HG03342 (cell line): ENCODE measurements at regions not wholly inside any gene's neighbourhood (a gene's known extent, or its start where the extent isn't known, plus 50 kb on each side); places are given as distances from the start of the nearest gene placed in this dataset.

Experiments
- ATAC-seq: cut with Tn5 transposase; IDR thresholded peaks from one replicate; pipeline ENCODE4 v1.9.1; 2021; ENCODE audit warnings: mild to moderate bottlenecking, moderate library complexity; ENCODE audit not compliant: unreplicated experiment

GRCh38 chr9:107733523-107733894, 243.9 kb upstream of the KLF4 start:
- ATAC-seq, result no peak

GRCh38 chr9:107732781-107733522, 243.4 kb upstream of the KLF4 start:
- ATAC-seq, result no peak

- no peak for ATAC-seq
These were observed 241.7 kb upstream of the KLF4 start for GRCh38 chr9:107731115-107731762.

- ATAC-seq, result no peak
These were observed 241.1 kb upstream of the KLF4 start for GRCh38 chr9:107730666-107731065.

GRCh38 chr9:107727086-107727780, 237.7 kb upstream of the KLF4 start:
- no peak for ATAC-seq

GRCh38 chr9:107723015-107723414, 233.4 kb upstream of the KLF4 start:
- no peak for ATAC-seq

- no peak for ATAC-seq
These were observed 232.2 kb upstream of the KLF4 start for GRCh38 chr9:107721705-107722245.

GRCh38 chr9:107720501-107720900, 230.9 kb upstream of the KLF4 start:
- ATAC-seq, result no peak

GRCh38 chr9:107717529-107718314, 228.2 kb upstream of the KLF4 start:
- ATAC-seq, result no peak

- ATAC-seq, result no peak
These were observed 226.2 kb upstream of the KLF4 start for GRCh38 chr9:107715740-107716139.

GRCh38 chr9:107713470-107713869, 223.9 kb upstream of the KLF4 start:
- no peak for ATAC-seq

GRCh38 chr9:107712390-107712789, 222.8 kb upstream of the KLF4 start:
- ATAC-seq, result no peak

GRCh38 chr9:107711542-107711941, 222.0 kb upstream of the KLF4 start:
- ATAC-seq, result no peak

GRCh38 chr9:107710953-107711352, 221.4 kb upstream of the KLF4 start:
- ATAC-seq, result no peak

GRCh38 chr9:107710546-107710945, 221.0 kb upstream of the KLF4 start:
- no peak for ATAC-seq

GRCh38 chr9:107708791-107709190, 219.2 kb upstream of the KLF4 start:
- ATAC-seq, result no peak

- ATAC-seq, result no peak
These were observed 218.4 kb upstream of the KLF4 start for GRCh38 chr9:107707915-107708441.

- no peak for ATAC-seq
These were observed 217.9 kb upstream of the KLF4 start for GRCh38 chr9:107707428-107707837.

- no peak for ATAC-seq
These were observed 217.3 kb upstream of the KLF4 start for GRCh38 chr9:107706701-107707427.

- no peak for ATAC-seq
These were observed 216.0 kb upstream of the KLF4 start for GRCh38 chr9:107705521-107705920.
